GM21528 (cell line): ENCODE measurements at regions not wholly inside any gene's neighbourhood (a gene's known extent, or its start where the extent isn't known, plus 50 kb on each side); places are given as distances from the start of the nearest gene placed in this dataset.
A peak's percentile ranks its signal among the peaks of the same experiment; 100 is the strongest.

Source experiments
- ATAC-seq: cut with Tn5 transposase; IDR thresholded peaks from one replicate; pipeline ENCODE4 v1.9.1; 2021; ENCODE audit warnings: mild to moderate bottlenecking, moderate library complexity; ENCODE audit not compliant: unreplicated experiment, low FRiP score

GRCh38 chr9:89720696-89721175, 115.9 kb downstream of the GADD45G start:
- ATAC-seq = no peak

GRCh38 chr9:89721176-89721700, 116.4 kb downstream of the GADD45G start:
- no peak for ATAC-seq

- no peak for ATAC-seq
These were observed 117.2 kb downstream of the GADD45G start for GRCh38 chr9:89721971-89722530.

GRCh38 chr9:89722712-89723111, 117.9 kb downstream of the GADD45G start:
- ATAC-seq = no peak

GRCh38 chr9:89723469-89724100, 118.8 kb downstream of the GADD45G start:
- ATAC-seq = no peak

- ATAC-seq = no peak
These were observed 119.8 kb downstream of the GADD45G start for GRCh38 chr9:89724659-89725058.

GRCh38 chr9:89725271-89725670, 120.5 kb downstream of the GADD45G start:
- ATAC-seq = no peak

GRCh38 chr9:89729954-89730530, 125.2 kb downstream of the GADD45G start:
- no peak for ATAC-seq

- no peak for ATAC-seq
These were observed 125.9 kb downstream of the GADD45G start for GRCh38 chr9:89730715-89731114.

GRCh38 chr9:89731262-89732182, 126.7 kb downstream of the GADD45G start:
- ATAC-seq = no peak

- no peak for ATAC-seq
These were observed 127.6 kb downstream of the GADD45G start for GRCh38 chr9:89732295-89732938.

GRCh38 chr9:89732939-89733324, 128.1 kb downstream of the GADD45G start:
- ATAC-seq = no peak

GRCh38 chr9:89734600-89735041, 129.8 kb downstream of the GADD45G start:
- ATAC-seq = no peak

- ATAC-seq = no peak
These were observed 133.5 kb downstream of the GADD45G start for GRCh38 chr9:89738137-89738932.

GRCh38 chr9:89739511-89739910, 134.7 kb downstream of the GADD45G start:
- ATAC-seq = no peak

GRCh38 chr9:89739916-89740315, 135.1 kb downstream of the GADD45G start:
- no peak for ATAC-seq

GRCh38 chr9:89740722-89741121, 135.9 kb downstream of the GADD45G start:
- peak; percentile 52 for ATAC-seq

GRCh38 chr9:89742660-89743059, 137.8 kb downstream of the GADD45G start:
- ATAC-seq = no peak

- peak; percentile 64 for ATAC-seq
These were observed 138.4 kb downstream of the GADD45G start for GRCh38 chr9:89743216-89743572.
